ENCODE measurements at regions not wholly inside any gene's neighbourhood (a gene's known extent, or its start where the extent isn't known, plus 50 kb on each side); places are given as distances from the start of the nearest gene placed in this dataset.

GRCh38 chr4:125039550-125039949, 275.2 kb upstream of the FAT4 start (continued):
- no peak for TF ChIP-seq GLIS3 (CRISPR knock-in tag; IDR thresholded peaks at IDR 0.05)
- no peak for TF ChIP-seq ZFP3 (CRISPR knock-in tag; IDR thresholded peaks at IDR 0.05)

GRCh38 chr4:125022855-125023501, 291.8 kb upstream of the FAT4 start:
- no peak for TF ChIP-seq PPARA (CRISPR knock-in tag; IDR thresholded peaks at IDR 0.05; ENCODE audit: borderline replicate concordance)
- no peak for TF ChIP-seq TSHZ2 (CRISPR knock-in tag; IDR thresholded peaks at IDR 0.05)
- no peak for TF ChIP-seq ZFP30 (CRISPR knock-in tag; IDR thresholded peaks at IDR 0.05)
- TF ChIP-seq ZNF70 (CRISPR knock-in tag; IDR thresholded peaks at IDR 0.05) = no peak
- TF ChIP-seq BACH2 (CRISPR knock-in tag; IDR thresholded peaks at IDR 0.05; ENCODE audit: borderline replicate concordance) = no peak
- TF ChIP-seq PATZ1 (CRISPR knock-in tag; IDR thresholded peaks at IDR 0.05; ENCODE audit: borderline replicate concordance) = no peak
- no peak for TF ChIP-seq CSDC2 (CRISPR knock-in tag; IDR thresholded peaks at IDR 0.05)
- TF ChIP-seq ISL1 (CRISPR knock-in tag; IDR thresholded peaks at IDR 0.05) = no peak
- TF ChIP-seq ARNTL (CRISPR knock-in tag; IDR thresholded peaks at IDR 0.05; ENCODE audit: borderline replicate concordance, low read depth) = no peak
- no peak for TF ChIP-seq CREB5 (CRISPR knock-in tag; IDR thresholded peaks at IDR 0.05; ENCODE audit: low read depth)
- no peak for TF ChIP-seq OSR1 (CRISPR knock-in tag; IDR thresholded peaks at IDR 0.05)
- no peak for TF ChIP-seq TCF4 (CRISPR knock-in tag; IDR thresholded peaks at IDR 0.05; ENCODE audit: borderline replicate concordance)
- no peak for TF ChIP-seq SNAI2 (CRISPR knock-in tag; IDR thresholded peaks at IDR 0.05)
- no peak for TF ChIP-seq ZC3H10 (CRISPR knock-in tag; IDR thresholded peaks at IDR 0.05)
- TF ChIP-seq ZNF565 (CRISPR knock-in tag; conservative IDR thresholded peaks at IDR 0.05; ENCODE audit: low read depth) = no peak
- no peak for TF ChIP-seq CSRNP3 (CRISPR knock-in tag; IDR thresholded peaks at IDR 0.05)
- no peak for ATAC-seq

- TF ChIP-seq CREB5 (CRISPR knock-in tag; IDR thresholded peaks at IDR 0.05; ENCODE audit: low read depth) (no peak), RARB (CRISPR knock-in tag; IDR thresholded peaks at IDR 0.05) (no peak), PATZ1 (CRISPR knock-in tag; IDR thresholded peaks at IDR 0.05; ENCODE audit: borderline replicate concordance) (no peak), TSHZ2 (CRISPR knock-in tag; IDR thresholded peaks at IDR 0.05) (no peak), TOX (CRISPR knock-in tag; IDR thresholded peaks at IDR 0.05; ENCODE audit: borderline replicate concordance) (no peak), CSDC2 (CRISPR knock-in tag; IDR thresholded peaks at IDR 0.05) (no peak), ISL1 (CRISPR knock-in tag; IDR thresholded peaks at IDR 0.05) (no peak)
- ATAC-seq = no peak
These were observed 293.6 kb upstream of the FAT4 start for GRCh38 chr4:125021189-125021588.
